Right lobe of liver (tissue), 6 donors: ENCODE measurements at regions not wholly inside any gene's neighbourhood (a gene's known extent, or its start where the extent isn't known, plus 50 kb on each side); places are given as distances from the start of the nearest gene placed in this dataset.

ENCODE experiments used
- ATAC-seq, 4 donors: fragments of 200-7000 bp; cut with Tn5 transposase; one replicate each; pipeline ENCODE4 v1.9.1; 2020; ENCODE audit warnings: mild to moderate bottlenecking in 4 of 4, moderate library complexity in 4 of 4
- DNase-seq, 3 donors: peaks; one replicate each; pipeline ENCODE4 v3.0.0-alpha.2; 2020
- H3K27ac ChIP-seq, 3 donors: fragments of 200-600 bp; one replicate each; pipeline ENCODE4 v1.8.0; 2022
- H3K27me3 ChIP-seq, 2 donors: fragments of 200-600 bp; one replicate each; pipeline ENCODE4 v1.8.0; 2022
- H3K36me3 ChIP-seq, 4 donors: fragments of 200-600 bp; sonication (generic) in 1 of 4; one replicate each; pipeline versions ENCODE4 v1.5.1 to v1.8.0; 2017 to 2022; ENCODE audit warnings: control low read depth in 1 of 4
- H3K4me1 ChIP-seq, 4 donors: fragments of 200-600 bp; sonication (generic) in 1 of 4; one replicate each; pipeline versions ENCODE4 v1.5.1 to v1.8.0; 2017 to 2022; ENCODE audit warnings: control low read depth in 1 of 4
- H3K4me3 ChIP-seq, 3 donors: fragments of 200-600 bp; one replicate each; pipeline ENCODE4 v1.8.0; 2022
- H3K9me3 ChIP-seq, 4 donors: fragments of 200-600 bp; sonication (generic) in 1 of 4; one replicate each; pipeline versions ENCODE4 v1.5.1 to v1.8.0; 2017 to 2022; ENCODE audit warnings: control low read depth in 1 of 4
- POLR2A ChIP-seq: fragments of 450-650 bp; IDR thresholded peaks from one replicate; pipeline ENCODE4 v1.6.1; 2017; ENCODE audit warnings: antibody characterized with exemption, mild to moderate bottlenecking
- WGBS: methylation state at CpG from one replicate; pipeline ENCODE4 v1.1.6; 2018; ENCODE audit warnings: low coverage, low lambda C conversion rate; ENCODE audit not compliant: insufficient coverage; ENCODE audit errors: missing lambda C conversion rate; 5-methylcytosine and 5-hydroxymethylcytosine counted together
- intact Hi-C, 2 donors: fragments of 100-400 bp; cut with DNase I; formaldehyde crosslinking; loops; one replicate each; pipeline versions ENCODE4 v1.11.2 to v1.14.1; 2022
- TF ChIP-seq, protein P1 (sequence below), 4 donors: fragments of 200-600 bp in 3 of 4; fragments of 450-650 bp in 1 of 4; IDR thresholded peaks; one replicate each; pipeline versions ENCODE4 v1.5.1 to v1.8.0; 2016 to 2022; ENCODE audit warnings: antibody characterized with exemption in 4 of 4, mild to moderate bottlenecking in 2 of 4
- donor health status: DM: no; HTN: yes; CAD: no.
- donor health status: DM: no; HTN: no; CAD: no.
- donor health status: DM: no; HTN: no; CAD: no.
- donor health status: DM: no; HTN: yes; CAD: no.
- donor health status: DM: no; HTN: yes; CAD: no.

DNA sequence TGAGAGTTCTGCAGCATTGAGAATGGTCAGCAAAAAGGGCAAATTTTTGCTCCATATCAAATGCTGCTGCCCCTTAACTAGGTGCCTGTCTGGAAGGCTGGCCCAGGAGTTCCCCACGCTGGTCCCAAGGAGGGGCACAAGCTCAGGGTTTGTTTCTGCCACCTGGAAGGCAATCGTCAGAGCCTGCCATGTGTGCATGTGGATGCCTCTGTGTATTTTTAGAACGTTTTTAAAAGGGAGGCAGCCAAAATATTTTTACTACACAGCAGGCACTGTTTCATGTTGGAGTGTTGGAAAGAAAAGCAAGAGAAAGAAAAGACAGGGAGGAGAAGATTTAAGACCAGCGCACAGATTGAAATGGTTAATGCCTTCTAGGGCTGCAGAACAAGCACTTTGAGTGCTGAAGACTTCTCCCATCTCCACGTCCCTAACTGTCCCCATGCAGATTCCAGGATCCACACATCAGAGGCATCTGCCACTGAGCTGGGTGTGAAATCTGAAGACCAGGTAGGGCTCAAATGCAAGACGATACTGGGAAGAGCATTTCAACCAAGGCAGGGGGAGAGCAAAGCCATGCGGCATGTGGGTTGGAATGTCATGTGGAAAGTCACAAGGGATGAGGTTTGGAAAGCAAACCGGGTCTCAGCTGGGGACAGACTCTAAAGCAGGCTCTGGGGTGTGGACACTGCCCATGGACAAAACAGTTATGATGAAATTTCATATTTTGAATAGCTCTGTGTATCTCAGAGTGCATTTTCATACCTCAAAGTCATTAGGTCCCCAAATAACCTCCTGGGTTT, 557.2 kb downstream of the BCL11B start:
- Histone ChIP-seq H3K4me3 (no peak overlapping the region), H3K4me1 (no peaks in the 10 kb centered on the region), H3K27me3 (no peaks in the 10 kb centered on the region), H3K36me3 (no peaks in the 10 kb centered on the region), H3K27ac (no peak overlapping the region), H3K9me3 (no peaks in the 10 kb centered on the region)
- TF ChIP-seq, protein P1, sequence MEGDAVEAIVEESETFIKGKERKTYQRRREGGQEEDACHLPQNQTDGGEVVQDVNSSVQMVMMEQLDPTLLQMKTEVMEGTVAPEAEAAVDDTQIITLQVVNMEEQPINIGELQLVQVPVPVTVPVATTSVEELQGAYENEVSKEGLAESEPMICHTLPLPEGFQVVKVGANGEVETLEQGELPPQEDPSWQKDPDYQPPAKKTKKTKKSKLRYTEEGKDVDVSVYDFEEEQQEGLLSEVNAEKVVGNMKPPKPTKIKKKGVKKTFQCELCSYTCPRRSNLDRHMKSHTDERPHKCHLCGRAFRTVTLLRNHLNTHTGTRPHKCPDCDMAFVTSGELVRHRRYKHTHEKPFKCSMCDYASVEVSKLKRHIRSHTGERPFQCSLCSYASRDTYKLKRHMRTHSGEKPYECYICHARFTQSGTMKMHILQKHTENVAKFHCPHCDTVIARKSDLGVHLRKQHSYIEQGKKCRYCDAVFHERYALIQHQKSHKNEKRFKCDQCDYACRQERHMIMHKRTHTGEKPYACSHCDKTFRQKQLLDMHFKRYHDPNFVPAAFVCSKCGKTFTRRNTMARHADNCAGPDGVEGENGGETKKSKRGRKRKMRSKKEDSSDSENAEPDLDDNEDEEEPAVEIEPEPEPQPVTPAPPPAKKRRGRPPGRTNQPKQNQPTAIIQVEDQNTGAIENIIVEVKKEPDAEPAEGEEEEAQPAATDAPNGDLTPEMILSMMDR (IDR thresholded peaks at IDR 0.05) = no peak
- no peak for TF ChIP-seq POLR2A
- 49% methylated on average over 8 of the region's 8 CpGs for WGBS
- ATAC-seq = no peak
- intact Hi-C loops = no loop called here
- no peak for DNase-seq

DNA sequence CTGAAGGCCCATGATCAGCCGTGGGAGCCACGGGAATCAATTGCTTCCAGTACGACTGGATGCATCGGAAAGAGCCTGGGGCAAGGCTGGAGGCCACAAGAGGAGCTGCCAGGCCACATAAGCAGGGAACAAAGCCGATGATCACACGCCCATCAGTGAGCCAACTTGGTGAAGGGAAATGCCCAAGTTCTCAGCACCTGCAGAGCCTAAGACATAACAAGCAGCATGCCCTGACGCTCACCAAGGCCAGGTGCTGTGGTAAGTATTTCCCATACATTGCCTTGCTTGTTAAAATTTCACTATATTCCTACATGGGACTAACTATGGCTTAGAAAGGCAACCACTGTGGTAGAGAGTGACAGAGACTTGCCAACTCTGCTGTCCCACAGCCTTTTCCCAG, 555.9 kb downstream of the BCL11B start:
- 88% methylated on average over 2 of the region's 7 CpGs for WGBS
- Histone ChIP-seq H3K4me1 (no peaks in the 10 kb centered on the region), H3K4me3 (no peak overlapping the region), H3K27ac (no peak overlapping the region), H3K36me3 (no peaks in the 10 kb centered on the region), H3K9me3 (no peaks in the 10 kb centered on the region), H3K27me3 (no peaks in the 10 kb centered on the region)
- intact Hi-C loops = no loop called here
- no peak for ATAC-seq
- no peak for TF ChIP-seq POLR2A
- TF ChIP-seq, protein P1 (IDR thresholded peaks at IDR 0.05) = no peak
- DNase-seq = no peak

GRCh38 chr14:98721061-98721460, 550.9 kb downstream of the BCL11B start:
- no peaks in the 10 kb centered on the region for H3K27me3 ChIP-seq
- intact Hi-C loops = no loop called here
- ATAC-seq (no peak), DNase-seq (no peak)
- no peak overlapping the region for H3K4me3 ChIP-seq
- no peaks in the 10 kb centered on the region for H3K4me1 ChIP-seq
- TF ChIP-seq POLR2A = no peak
- TF ChIP-seq, protein P1 (IDR thresholded peaks at IDR 0.05) = no peak
- no peaks in the 10 kb centered on the region for H3K36me3 ChIP-seq
- no peak overlapping the region for H3K27ac ChIP-seq
- H3K9me3 ChIP-seq = no peaks in the 10 kb centered on the region
- WGBS = 55% methylated on average over 1 of the region's 1 CpG

- WGBS = 39% methylated on average over 9 of the region's 9 CpGs
- no peaks in the 10 kb centered on the region for H3K4me1 ChIP-seq
- TF ChIP-seq POLR2A = no peak
- TF ChIP-seq, protein P1 (IDR thresholded peaks at IDR 0.05) = no peak
- no peaks in the 10 kb centered on the region for H3K27me3 ChIP-seq
- intact Hi-C loops = no loop called here
- no peak overlapping the region for H3K27ac ChIP-seq
- no peak for DNase-seq
- H3K4me3 ChIP-seq = no peak overlapping the region
- no peak for ATAC-seq
- no peaks in the 10 kb centered on the region for H3K9me3 ChIP-seq
- H3K36me3 ChIP-seq = no peaks in the 10 kb centered on the region
Measured at GRCh38 chr14:98724734-98725133, 547.3 kb downstream of the BCL11B start.
